HG02938 (cell line): ENCODE measurements at regions not wholly inside any gene's neighbourhood (a gene's known extent, or its start where the extent isn't known, plus 50 kb on each side); places are given as distances from the start of the nearest gene placed in this dataset.
"Not testable (repeated sequence)": the region's sequence is repeated elsewhere in the genome, so short reads cannot be mapped to it uniquely, and the experiment has no call there.

Experiments used
- ATAC-seq: cut with Tn5 transposase; IDR thresholded peaks from one replicate; pipeline ENCODE4 v1.9.1; 2021; ENCODE audit warnings: mild to moderate bottlenecking, moderate library complexity; ENCODE audit not compliant: unreplicated experiment

GRCh38 chr20:41734506-41734945 lies 116.3 kb upstream of the CHD6 start:
- ATAC-seq: no peak

GRCh38 chr20:41733151-41733550 lies 115.0 kb upstream of the CHD6 start:
- no peak for ATAC-seq

GRCh38 chr20:41731198-41731597 lies 113.0 kb upstream of the CHD6 start:
- ATAC-seq: not testable (repeated sequence)

- ATAC-seq: not testable (repeated sequence)
Measured at GRCh38 chr20:41727681-41728080, 109.5 kb upstream of the CHD6 start.

GRCh38 chr20:41726727-41727126 lies 108.5 kb upstream of the CHD6 start:
- ATAC-seq: no peak

- no peak for ATAC-seq
Measured at GRCh38 chr20:41719151-41719550, 101.0 kb upstream of the CHD6 start.

GRCh38 chr20:41717483-41717882 lies 99.3 kb upstream of the CHD6 start:
- no peak for ATAC-seq

- ATAC-seq: no peak
Measured at GRCh38 chr20:41716911-41717310, 98.7 kb upstream of the CHD6 start.

GRCh38 chr20:41716436-41716835 lies 98.3 kb upstream of the CHD6 start:
- no peak for ATAC-seq

- no peak for ATAC-seq
Measured at GRCh38 chr20:41715526-41715925, 97.3 kb upstream of the CHD6 start.

- ATAC-seq: no peak
Measured at GRCh38 chr20:41714030-41714429, 95.9 kb upstream of the CHD6 start.

- ATAC-seq: no peak
Measured at GRCh38 chr20:41704896-41705295, 86.7 kb upstream of the CHD6 start.

GRCh38 chr20:41702647-41703046 lies 84.5 kb upstream of the CHD6 start:
- ATAC-seq: no peak

GRCh38 chr20:41701588-41702348 lies 83.6 kb upstream of the CHD6 start:
- no peak for ATAC-seq

GRCh38 chr20:41699673-41700072 lies 81.5 kb upstream of the CHD6 start:
- not testable (repeated sequence) for ATAC-seq

GRCh38 chr20:41697861-41698559 lies 79.8 kb upstream of the CHD6 start:
- no peak for ATAC-seq

GRCh38 chr20:41696428-41696827 lies 78.3 kb upstream of the CHD6 start:
- no peak for ATAC-seq

- no peak for ATAC-seq
Measured at GRCh38 chr20:41694796-41695195, 76.6 kb upstream of the CHD6 start.

GRCh38 chr20:41693136-41693979 lies 75.2 kb upstream of the CHD6 start:
- peak; percentile 88 for ATAC-seq

- ATAC-seq: peak; percentile 32
Measured at GRCh38 chr20:41692479-41693135, 74.4 kb upstream of the CHD6 start.

GRCh38 chr20:41691443-41691842 lies 73.3 kb upstream of the CHD6 start:
- no peak for ATAC-seq
